ENCODE measurements at regions not wholly inside any gene's neighbourhood (a gene's known extent, or its start where the extent isn't known, plus 50 kb on each side); places are given as distances from the start of the nearest gene placed in this dataset.

DNA sequence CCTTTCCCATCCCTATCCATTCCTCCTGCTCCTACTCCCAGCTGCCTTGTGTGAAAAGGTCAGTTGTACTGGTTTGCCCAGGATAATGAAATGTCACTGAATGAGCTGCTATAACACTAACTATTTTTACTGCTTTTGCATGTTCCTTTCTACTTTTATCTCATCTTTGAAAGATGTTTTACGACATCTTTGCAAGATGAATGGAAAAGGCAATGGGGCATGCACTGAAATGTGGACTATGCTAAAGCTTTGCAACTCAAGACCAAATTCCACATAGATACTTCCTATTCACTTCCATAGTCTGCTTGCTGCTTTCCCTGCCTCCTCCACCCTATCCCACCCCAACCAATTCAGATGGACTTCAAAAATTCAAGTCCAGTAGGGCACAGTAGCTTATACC, 111.3 kb downstream of the SETD4 start:
- Histone ChIP-seq H3K4me1 (ENCODE audit: control insufficient read depth, extremely low read depth, insufficient read depth, low read length) (no peaks in the 10 kb centered on the region), H3K9me3 (replicated peaks; ENCODE audit: control insufficient read depth, insufficient read depth, low read length) (no peaks in the 10 kb centered on the region), H3K27ac (ENCODE audit: insufficient read depth, low read depth, low read length) (no peak overlapping the region), H3K27me3 (ENCODE audit: control insufficient read depth in 2 of 2, insufficient read depth in 2 of 2, low read length in 2 of 2) (peaks cover 2 to 6% of the 10 kb centered on the region in 2 experiments), H3K79me2 (ENCODE audit: control insufficient read depth, insufficient read depth, low read length) (no peaks in the 10 kb centered on the region), H2AFZ (ENCODE audit: low read depth, low read length) (no peak overlapping the region), H3K36me3 (ENCODE audit: control insufficient read depth in 2 of 2, extremely low read depth in 1 of 2, insufficient read depth in 2 of 2, low read length in 2 of 2) (no peaks in the 10 kb centered on the region), H3K9ac (replicated peaks; ENCODE audit: extremely low read depth, insufficient read depth, low read length) (no peak overlapping the region), H3K9me1 (replicated peaks; ENCODE audit: control insufficient read depth, extremely low read depth, insufficient read depth, low read length) (no peaks in the 10 kb centered on the region), H3K4me3 (replicated peaks in 1 of 3; ENCODE audit: insufficient read depth in 1 of 3, low read depth in 1 of 3, low read length in 3 of 3) (no peak overlapping the region), H3K4me2 (ENCODE audit: insufficient read depth, low read length) (no peak overlapping the region), H4K20me1 (replicated peaks; ENCODE audit: control insufficient read depth, extremely low read depth, insufficient read depth, low read length) (no peaks in the 10 kb centered on the region)
- DNase-seq (ENCODE audit: low read depth, low spot score) = no peak
- no peak for FAIRE-seq
- ChIA-PET POLR2A (no interaction called here), CTCF (interaction anchor here (1.2 to 1.3 kb wide), 2 partner anchors 79 to 1204 kb away, joined by 3 read pairs; no protein-coding TSS in a partner anchor)
- dilution Hi-C loops (cut with MboI; ENCODE audit: extremely low pct_ligation_motif_present, low sequenced_read_pairs) = no loop called here
- intact Hi-C loops (cut with micrococcal nuclease) = loop anchor here (5.0 kb wide), 1 partner anchor 78 kb away; no protein-coding TSS in a partner anchor
- BruUV-seq (replicated peaks) = no TSS peak
- TF ChIP-seq POLR2A (IDR thresholded peaks at IDR 0.05; ENCODE audit: low read depth, low read length) = no peak
- no peak for TF ChIP-seq EZH2 (IDR thresholded peaks at IDR 0.05; ENCODE audit: borderline replicate concordance, low read depth, low read length, severe bottlenecking)
- no peak for TF ChIP-seq MYC (IDR thresholded peaks at IDR 0.05; ENCODE audit: low read depth, low read length)
- TF ChIP-seq, protein P1, sequence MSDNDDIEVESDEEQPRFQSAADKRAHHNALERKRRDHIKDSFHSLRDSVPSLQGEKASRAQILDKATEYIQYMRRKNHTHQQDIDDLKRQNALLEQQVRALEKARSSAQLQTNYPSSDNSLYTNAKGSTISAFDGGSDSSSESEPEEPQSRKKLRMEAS (IDR thresholded peaks at IDR 0.05; ENCODE audit: insufficient read depth, insufficient read length) = no peak
- TF ChIP-seq, protein P2, sequence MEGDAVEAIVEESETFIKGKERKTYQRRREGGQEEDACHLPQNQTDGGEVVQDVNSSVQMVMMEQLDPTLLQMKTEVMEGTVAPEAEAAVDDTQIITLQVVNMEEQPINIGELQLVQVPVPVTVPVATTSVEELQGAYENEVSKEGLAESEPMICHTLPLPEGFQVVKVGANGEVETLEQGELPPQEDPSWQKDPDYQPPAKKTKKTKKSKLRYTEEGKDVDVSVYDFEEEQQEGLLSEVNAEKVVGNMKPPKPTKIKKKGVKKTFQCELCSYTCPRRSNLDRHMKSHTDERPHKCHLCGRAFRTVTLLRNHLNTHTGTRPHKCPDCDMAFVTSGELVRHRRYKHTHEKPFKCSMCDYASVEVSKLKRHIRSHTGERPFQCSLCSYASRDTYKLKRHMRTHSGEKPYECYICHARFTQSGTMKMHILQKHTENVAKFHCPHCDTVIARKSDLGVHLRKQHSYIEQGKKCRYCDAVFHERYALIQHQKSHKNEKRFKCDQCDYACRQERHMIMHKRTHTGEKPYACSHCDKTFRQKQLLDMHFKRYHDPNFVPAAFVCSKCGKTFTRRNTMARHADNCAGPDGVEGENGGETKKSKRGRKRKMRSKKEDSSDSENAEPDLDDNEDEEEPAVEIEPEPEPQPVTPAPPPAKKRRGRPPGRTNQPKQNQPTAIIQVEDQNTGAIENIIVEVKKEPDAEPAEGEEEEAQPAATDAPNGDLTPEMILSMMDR (IDR thresholded peaks at IDR 0.05; ENCODE audit: extremely low read depth in 1 of 2, insufficient read depth in 1 of 2, low read depth in 1 of 2, low read length in 2 of 2) = no peak
- TF ChIP-seq GATA2 (IDR thresholded peaks at IDR 0.05; ENCODE audit: insufficient read depth, insufficient read length, low read depth, low read length) = no peak
- TF ChIP-seq POLR2AphosphoS5 (IDR thresholded peaks at IDR 0.05; ENCODE audit: insufficient read depth, low read depth, low read length) = no peak
- no peak for TF ChIP-seq FOS (IDR thresholded peaks at IDR 0.05; ENCODE audit: borderline replicate concordance, insufficient read depth, low read length)
- no peak for TF ChIP-seq JUN (IDR thresholded peaks at IDR 0.05; ENCODE audit: borderline replicate concordance, insufficient read depth, insufficient read length, low read depth)

Measured in endothelial cell of umbilical vein (primary cell).